ENCODE measurements at regions not wholly inside any gene's neighbourhood (a gene's known extent, or its start where the extent isn't known, plus 50 kb on each side); places are given as distances from the start of the nearest gene placed in this dataset.

- Histone ChIP-seq H3K9me3 (no peaks in the 10 kb centered on the region), H3K36me3 (no peaks in the 10 kb centered on the region), H3K27ac (no peak overlapping the region), H3K4me1 (no peaks in the 10 kb centered on the region), H3K27me3 (no peaks in the 10 kb centered on the region), H3K4me3 (no peak overlapping the region)
- DNase-seq = no peak
- TF ChIP-seq POLR2A (IDR thresholded peaks at IDR 0.05) = no peak
- TF ChIP-seq, protein P1, sequence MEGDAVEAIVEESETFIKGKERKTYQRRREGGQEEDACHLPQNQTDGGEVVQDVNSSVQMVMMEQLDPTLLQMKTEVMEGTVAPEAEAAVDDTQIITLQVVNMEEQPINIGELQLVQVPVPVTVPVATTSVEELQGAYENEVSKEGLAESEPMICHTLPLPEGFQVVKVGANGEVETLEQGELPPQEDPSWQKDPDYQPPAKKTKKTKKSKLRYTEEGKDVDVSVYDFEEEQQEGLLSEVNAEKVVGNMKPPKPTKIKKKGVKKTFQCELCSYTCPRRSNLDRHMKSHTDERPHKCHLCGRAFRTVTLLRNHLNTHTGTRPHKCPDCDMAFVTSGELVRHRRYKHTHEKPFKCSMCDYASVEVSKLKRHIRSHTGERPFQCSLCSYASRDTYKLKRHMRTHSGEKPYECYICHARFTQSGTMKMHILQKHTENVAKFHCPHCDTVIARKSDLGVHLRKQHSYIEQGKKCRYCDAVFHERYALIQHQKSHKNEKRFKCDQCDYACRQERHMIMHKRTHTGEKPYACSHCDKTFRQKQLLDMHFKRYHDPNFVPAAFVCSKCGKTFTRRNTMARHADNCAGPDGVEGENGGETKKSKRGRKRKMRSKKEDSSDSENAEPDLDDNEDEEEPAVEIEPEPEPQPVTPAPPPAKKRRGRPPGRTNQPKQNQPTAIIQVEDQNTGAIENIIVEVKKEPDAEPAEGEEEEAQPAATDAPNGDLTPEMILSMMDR (IDR thresholded peaks at IDR 0.05) = no peak
Observed at GRCh38 chr4:62162606-62163005, 962.5 kb downstream of the ADGRL3 start.

- TF ChIP-seq, protein P1 (IDR thresholded peaks at IDR 0.05) = no peak
- TF ChIP-seq POLR2A (IDR thresholded peaks at IDR 0.05) = no peak
- Histone ChIP-seq H3K27me3 (no peaks in the 10 kb centered on the region), H3K27ac (no peak overlapping the region), H3K9me3 (no peaks in the 10 kb centered on the region), H3K4me3 (no peak overlapping the region), H3K36me3 (no peaks in the 10 kb centered on the region), H3K4me1 (no peaks in the 10 kb centered on the region)
- no peak for DNase-seq
Observed at GRCh38 chr4:62161446-62161845, 961.3 kb downstream of the ADGRL3 start.

DNA sequence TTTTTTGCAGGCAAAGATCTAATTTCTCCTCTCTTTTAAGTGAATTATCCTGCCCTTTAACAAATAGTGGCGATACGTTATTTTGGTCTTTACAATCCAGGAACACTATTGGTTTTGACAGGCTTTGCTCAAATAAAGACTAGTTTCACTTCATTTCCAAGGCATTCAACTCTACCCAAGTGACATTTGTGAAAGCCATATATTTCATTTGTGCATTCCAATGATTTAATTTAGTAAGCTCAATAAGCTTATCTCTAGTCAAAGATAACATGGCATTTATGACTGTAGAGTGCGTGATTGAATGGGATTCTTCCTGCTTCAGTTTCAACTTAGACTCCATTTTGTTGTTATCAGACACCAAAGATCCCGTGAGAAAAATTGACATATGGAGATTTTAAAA, 959.8 kb downstream of the ADGRL3 start:
- no peaks in the 10 kb centered on the region for H3K36me3 ChIP-seq
- no peak for TF ChIP-seq POLR2A (IDR thresholded peaks at IDR 0.05)
- TF ChIP-seq, protein P1 (IDR thresholded peaks at IDR 0.05) = no peak
- H3K4me1 ChIP-seq = no peaks in the 10 kb centered on the region
- no peak for DNase-seq
- H3K27ac ChIP-seq = no peak overlapping the region
- no peaks in the 10 kb centered on the region for H3K9me3 ChIP-seq
- no peaks in the 10 kb centered on the region for H3K27me3 ChIP-seq
- no peak overlapping the region for H3K4me3 ChIP-seq

DNA sequence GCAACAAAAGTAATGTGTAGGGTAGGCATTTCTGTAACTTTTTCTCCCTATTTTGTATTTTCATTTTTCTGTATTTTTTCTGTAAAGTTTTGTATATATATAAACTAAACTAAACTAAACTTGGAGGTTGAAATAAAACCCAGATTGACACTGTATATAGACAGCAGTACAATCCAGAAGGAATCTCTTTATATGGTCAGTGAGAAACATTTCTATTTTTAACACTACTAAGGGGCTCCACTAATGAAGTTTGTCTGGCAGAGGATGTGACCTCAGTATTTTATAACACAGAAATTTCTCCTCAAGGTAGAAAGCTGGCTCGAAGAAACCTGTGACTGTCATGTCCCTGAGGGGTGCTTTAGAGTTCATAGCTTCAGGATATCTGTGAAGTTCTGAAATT, 959.2 kb downstream of the ADGRL3 start:
- no peaks in the 10 kb centered on the region for H3K36me3 ChIP-seq
- no peak for DNase-seq
- TF ChIP-seq, protein P1 (IDR thresholded peaks at IDR 0.05) = no peak
- TF ChIP-seq POLR2A (IDR thresholded peaks at IDR 0.05) = no peak
- H3K27me3 ChIP-seq = no peaks in the 10 kb centered on the region
- no peaks in the 10 kb centered on the region for H3K9me3 ChIP-seq
- no peak overlapping the region for H3K27ac ChIP-seq
- H3K4me3 ChIP-seq = no peak overlapping the region
- H3K4me1 ChIP-seq = no peaks in the 10 kb centered on the region

- Histone ChIP-seq H3K4me1 (no peaks in the 10 kb centered on the region), H3K27ac (no peak overlapping the region), H3K9me3 (no peaks in the 10 kb centered on the region), H3K27me3 (no peaks in the 10 kb centered on the region), H3K4me3 (no peak overlapping the region), H3K36me3 (no peaks in the 10 kb centered on the region)
- TF ChIP-seq, protein P1 (IDR thresholded peaks at IDR 0.05) = no peak
- no peak for TF ChIP-seq POLR2A (IDR thresholded peaks at IDR 0.05)
- DNase-seq = no peak
Observed at GRCh38 chr4:62156205-62156604, 956.1 kb downstream of the ADGRL3 start.

- no peak overlapping the region for H3K27ac ChIP-seq
- H3K36me3 ChIP-seq = no peaks in the 10 kb centered on the region
- no peak for DNase-seq
- no peak for TF ChIP-seq POLR2A (IDR thresholded peaks at IDR 0.05)
- TF ChIP-seq, protein P1 (IDR thresholded peaks at IDR 0.05) = no peak
- H3K4me1 ChIP-seq = no peaks in the 10 kb centered on the region
- H3K4me3 ChIP-seq = no peak overlapping the region
- H3K27me3 ChIP-seq = no peaks in the 10 kb centered on the region
- no peaks in the 10 kb centered on the region for H3K9me3 ChIP-seq
Observed at GRCh38 chr4:62145276-62145675, 945.1 kb downstream of the ADGRL3 start.

All from Peyer's patch (tissue), 4 donors.